NB4 (cell line): ENCODE measurements at regions not wholly inside any gene's neighbourhood (a gene's known extent, or its start where the extent isn't known, plus 50 kb on each side); places are given as distances from the start of the nearest gene placed in this dataset.

Experiments used
- CTCF ChIP-seq: IDR thresholded peaks from one replicate; pipeline ENCODE4 v1.5.1; 2012; ENCODE audit warnings: low read depth, low read length
- MAX ChIP-seq: IDR thresholded peaks from 2 replicates; pipeline ENCODE4 v1.6.1; 2011; ENCODE audit warnings: low read depth, low read length
- POLR2A ChIP-seq: IDR thresholded peaks from 2 replicates; pipeline ENCODE4 v1.6.1; 2011; ENCODE audit warnings: mild to moderate bottlenecking; ENCODE audit not compliant: insufficient read length; ENCODE audit errors: extremely low read depth

GRCh38 chr17:71638668-71639067 lies 482.2 kb upstream of the SOX9 start:
- TF ChIP-seq MAX: no peak
- no peak for TF ChIP-seq CTCF
- TF ChIP-seq POLR2A: no peak
